ENCODE measurements at regions not wholly inside any gene's neighbourhood (a gene's known extent, or its start where the extent isn't known, plus 50 kb on each side); places are given as distances from the start of the nearest gene placed in this dataset.
"Not testable (repeated sequence)": the region's sequence is repeated elsewhere in the genome, so short reads cannot be mapped to it uniquely, and the experiment has no call there.

GRCh38 chr2:136312568-136312967 lies 194.6 kb upstream of the CXCR4 start:
- TF ChIP-seq CTCF (conservative IDR thresholded peaks at IDR 0.05 in 1 of 2, IDR thresholded peaks at IDR 0.05 in 1 of 2; ENCODE audit: low read depth in 1 of 2, low read length in 2 of 2); EZH2 (IDR thresholded peaks at IDR 0.05; ENCODE audit: low read length, missing control alignments): not testable (repeated sequence)
